ENCODE measurements at regions not wholly inside any gene's neighbourhood (a gene's known extent, or its start where the extent isn't known, plus 50 kb on each side); places are given as distances from the start of the nearest gene placed in this dataset.

GRCh38 chr16:60818465-60818864 is 1217.8 kb downstream of the CDH8 start:
- ATAC-seq (no peak), DNase-seq (ENCODE audit: low read depth in 1 of 2, low spot score in 1 of 2) (no peak), FAIRE-seq (no peak)
- ChIA-PET POLR2A (no interaction called here), CTCF (no interaction called here)
- Histone ChIP-seq H3K9me3 (no peaks in the 10 kb centered on the region), H3K4me2 (no peak overlapping the region), H3K27ac (no peak overlapping the region), H3K4me3 (no peak overlapping the region), H3K4me1 (no peaks in the 10 kb centered on the region)
- TF ChIP-seq RNF2 (IDR thresholded peaks at IDR 0.05; ENCODE audit: borderline replicate concordance, low read depth) (no peak), RFX5 (IDR thresholded peaks at IDR 0.05) (no peak), RARB (CRISPR knock-in tag; IDR thresholded peaks at IDR 0.05) (no peak), BHLHE40 (IDR thresholded peaks at IDR 0.05; ENCODE audit: low read depth, low read length) (no peak), FOSL2 (IDR thresholded peaks at IDR 0.05) (no peak), FOSL2 (CRISPR knock-in tag; IDR thresholded peaks at IDR 0.05) (no peak), HOXB5 (CRISPR knock-in tag; IDR thresholded peaks at IDR 0.05) (no peak), ATOH8 (CRISPR knock-in tag; IDR thresholded peaks at IDR 0.05; ENCODE audit: low read depth) (no peak), HEYL (CRISPR knock-in tag; IDR thresholded peaks at IDR 0.05) (no peak), ZFP36 (IDR thresholded peaks at IDR 0.05; ENCODE audit: borderline replicate concordance, partially characterized antibody) (no peak), NPAS2 (CRISPR knock-in tag; IDR thresholded peaks at IDR 0.05; ENCODE audit: borderline replicate concordance) (no peak), ZC3H11A (IDR thresholded peaks at IDR 0.05) (no peak), NFE2L2 (conservative IDR thresholded peaks at IDR 0.05; ENCODE audit: low read length) (no peak), CEBPB (IDR thresholded peaks at IDR 0.05) (no peak), JUN (IDR thresholded peaks at IDR 0.05) (no peak), EHF (CRISPR knock-in tag; IDR thresholded peaks at IDR 0.05) (no peak), MAZ (IDR thresholded peaks at IDR 0.05; ENCODE audit: borderline replicate concordance, low read depth, low read length) (no peak), CHD4 (IDR thresholded peaks at IDR 0.05; ENCODE audit: borderline replicate concordance) (no peak), TFCP2L1 (CRISPR knock-in tag; IDR thresholded peaks at IDR 0.05) (no peak)
- TF ChIP-seq, protein P1, sequence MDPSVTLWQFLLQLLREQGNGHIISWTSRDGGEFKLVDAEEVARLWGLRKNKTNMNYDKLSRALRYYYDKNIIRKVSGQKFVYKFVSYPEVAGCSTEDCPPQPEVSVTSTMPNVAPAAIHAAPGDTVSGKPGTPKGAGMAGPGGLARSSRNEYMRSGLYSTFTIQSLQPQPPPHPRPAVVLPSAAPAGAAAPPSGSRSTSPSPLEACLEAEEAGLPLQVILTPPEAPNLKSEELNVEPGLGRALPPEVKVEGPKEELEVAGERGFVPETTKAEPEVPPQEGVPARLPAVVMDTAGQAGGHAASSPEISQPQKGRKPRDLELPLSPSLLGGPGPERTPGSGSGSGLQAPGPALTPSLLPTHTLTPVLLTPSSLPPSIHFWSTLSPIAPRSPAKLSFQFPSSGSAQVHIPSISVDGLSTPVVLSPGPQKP (IDR thresholded peaks at IDR 0.05; ENCODE audit: low read depth, low read length) = no peak
- WGBS (ENCODE audit: missing lambda C conversion rate) = 0% methylated on average over 1 of the region's 1 CpG

GRCh38 chr16:60816461-60816860 is 1219.8 kb downstream of the CDH8 start:
- Histone ChIP-seq H3K9me3 (no peaks in the 10 kb centered on the region), H3K4me1 (no peaks in the 10 kb centered on the region), H3K4me2 (no peak overlapping the region), H3K4me3 (no peak overlapping the region), H3K27ac (no peak overlapping the region)
- CTCF ChIA-PET = no interaction called here
- POLR2A ChIA-PET = no interaction called here
- ATAC-seq = no peak
- TF ChIP-seq FOSB (CRISPR knock-in tag; IDR thresholded peaks at IDR 0.05) (no peak), HMGXB4 (CRISPR knock-in tag; IDR thresholded peaks at IDR 0.05; ENCODE audit: borderline replicate concordance) (no peak), HOXA7 (CRISPR knock-in tag; IDR thresholded peaks at IDR 0.05) (no peak)
- TF ChIP-seq, protein P2, sequence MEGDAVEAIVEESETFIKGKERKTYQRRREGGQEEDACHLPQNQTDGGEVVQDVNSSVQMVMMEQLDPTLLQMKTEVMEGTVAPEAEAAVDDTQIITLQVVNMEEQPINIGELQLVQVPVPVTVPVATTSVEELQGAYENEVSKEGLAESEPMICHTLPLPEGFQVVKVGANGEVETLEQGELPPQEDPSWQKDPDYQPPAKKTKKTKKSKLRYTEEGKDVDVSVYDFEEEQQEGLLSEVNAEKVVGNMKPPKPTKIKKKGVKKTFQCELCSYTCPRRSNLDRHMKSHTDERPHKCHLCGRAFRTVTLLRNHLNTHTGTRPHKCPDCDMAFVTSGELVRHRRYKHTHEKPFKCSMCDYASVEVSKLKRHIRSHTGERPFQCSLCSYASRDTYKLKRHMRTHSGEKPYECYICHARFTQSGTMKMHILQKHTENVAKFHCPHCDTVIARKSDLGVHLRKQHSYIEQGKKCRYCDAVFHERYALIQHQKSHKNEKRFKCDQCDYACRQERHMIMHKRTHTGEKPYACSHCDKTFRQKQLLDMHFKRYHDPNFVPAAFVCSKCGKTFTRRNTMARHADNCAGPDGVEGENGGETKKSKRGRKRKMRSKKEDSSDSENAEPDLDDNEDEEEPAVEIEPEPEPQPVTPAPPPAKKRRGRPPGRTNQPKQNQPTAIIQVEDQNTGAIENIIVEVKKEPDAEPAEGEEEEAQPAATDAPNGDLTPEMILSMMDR (IDR thresholded peaks at IDR 0.05) = no peak
- WGBS (ENCODE audit: missing lambda C conversion rate) = 24% methylated on average over 1 of the region's 1 CpG
- FAIRE-seq = no peak
- DNase-seq (ENCODE audit: low read depth in 1 of 2, low spot score in 1 of 2) = no peak
